Thyroid gland (tissue), 4 donors: ENCODE measurements at regions not wholly inside any gene's neighbourhood (a gene's known extent, or its start where the extent isn't known, plus 50 kb on each side); places are given as distances from the start of the nearest gene placed in this dataset.

Experiments
- CTCF ChIP-seq, 6 experiments: fragments of 200-600 bp in 3 of 6; fragments of 450-650 bp in 3 of 6; sonication (generic) in 3 of 6; IDR thresholded peaks; one replicate each; pipeline ENCODE4 v1.5.1; 2016 to 2019; ENCODE audit warnings: antibody characterized with exemption in 6 of 6, mild to moderate bottlenecking in 2 of 6, inconsistent platforms in 1 of 6, moderate library complexity in 1 of 6
- POLR2A ChIP-seq, 2 donors: fragments of 450-650 bp; IDR thresholded peaks; one replicate each; pipeline ENCODE4 v1.6.1; 2017; ENCODE audit warnings: antibody characterized with exemption in 2 of 2, mild to moderate bottlenecking in 2 of 2, moderate library complexity in 1 of 2

- no peak for TF ChIP-seq CTCF (IDR thresholded peaks at IDR 0.05)
- no peak for TF ChIP-seq POLR2A (IDR thresholded peaks at IDR 0.05)
Measured at GRCh38 chr4:126328914-126329313, 1014.2 kb downstream of the FAT4 start.
